AG10803 (cell line): ENCODE measurements at regions not wholly inside any gene's neighbourhood (a gene's known extent, or its start where the extent isn't known, plus 50 kb on each side); places are given as distances from the start of the nearest gene placed in this dataset.
"Not testable (repeated sequence)": the region's sequence is repeated elsewhere in the genome, so short reads cannot be mapped to it uniquely, and the experiment has no call there.

Experiments
- DNase-seq: peaks from one replicate; pipeline ENCODE4 v3.0.0; 2010; ENCODE audit warnings: low read depth
- H3K4me3 ChIP-seq: 2 replicates; pipeline ENCODE4 v1.5.1; 2011; ENCODE audit warnings: mild to moderate bottlenecking, low read length, control low read depth
- CTCF ChIP-seq: conservative IDR thresholded peaks from 2 replicates; pipeline ENCODE4 v1.5.1; 2011; ENCODE audit warnings: mild to moderate bottlenecking, low read length, control low read depth, inconsistent platforms

DNA sequence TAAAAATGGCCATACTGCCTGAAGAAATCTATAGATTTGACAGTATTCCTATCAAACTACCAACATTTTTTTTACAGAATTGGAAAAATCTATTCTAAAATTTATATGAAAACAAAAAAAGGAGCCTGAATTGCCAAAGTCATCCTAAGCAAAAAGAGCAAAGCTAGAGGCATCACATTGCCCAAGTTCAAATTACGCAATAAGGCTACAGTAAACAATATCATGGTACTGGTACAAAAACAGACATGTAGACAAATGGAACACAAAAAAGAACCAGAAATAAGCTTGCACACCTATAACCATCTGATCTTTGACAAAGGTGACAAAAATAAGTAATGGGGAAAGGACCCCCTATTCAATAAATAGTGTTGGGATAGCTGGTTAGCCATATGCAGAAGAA, 50.2 kb upstream of the THSD7B start:
- no peak overlapping the region for H3K4me3 ChIP-seq
- no peak for TF ChIP-seq CTCF
- DNase-seq = no peak

GRCh38 chr2:136714452-136714951, 50.8 kb upstream of the THSD7B start:
- no peak for TF ChIP-seq CTCF
- DNase-seq = no peak
- H3K4me3 ChIP-seq = no peak overlapping the region

- TF ChIP-seq CTCF = no peak
- no peak overlapping the region for H3K4me3 ChIP-seq
- DNase-seq = no peak
These were observed 51.6 kb upstream of the THSD7B start for GRCh38 chr2:136713739-136714138.

- H3K4me3 ChIP-seq = no peak overlapping the region
- TF ChIP-seq CTCF = no peak
- no peak for DNase-seq
These were observed 60.0 kb upstream of the THSD7B start for GRCh38 chr2:136705336-136705735.

GRCh38 chr2:136703214-136703613, 62.1 kb upstream of the THSD7B start:
- no peak for TF ChIP-seq CTCF
- no peak for DNase-seq
- no peak overlapping the region for H3K4me3 ChIP-seq

DNA sequence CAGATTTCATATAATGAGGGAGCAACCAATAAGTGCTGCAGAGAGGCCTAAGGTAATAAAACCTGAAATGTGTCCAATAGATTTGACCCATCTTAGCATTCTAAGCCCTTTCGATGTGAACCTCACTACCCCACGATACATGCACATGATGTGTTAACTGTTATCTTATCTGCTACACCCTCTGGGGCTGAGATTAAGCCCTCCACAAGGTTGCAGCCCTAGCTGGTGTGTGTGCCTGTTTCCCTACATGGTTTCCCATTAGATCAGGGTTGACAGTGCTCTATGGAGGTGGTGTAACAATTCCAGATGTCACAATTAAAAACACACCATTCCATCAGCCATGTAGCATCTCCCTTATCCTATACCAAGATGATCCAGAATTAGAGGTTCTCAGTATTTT, 68.9 kb upstream of the THSD7B start:
- no peak for DNase-seq
- TF ChIP-seq CTCF = no peak
- no peak overlapping the region for H3K4me3 ChIP-seq

- TF ChIP-seq CTCF = no peak
- DNase-seq = no peak
- no peak overlapping the region for H3K4me3 ChIP-seq
These were observed 71.4 kb upstream of the THSD7B start for GRCh38 chr2:136693966-136694365.

DNA sequence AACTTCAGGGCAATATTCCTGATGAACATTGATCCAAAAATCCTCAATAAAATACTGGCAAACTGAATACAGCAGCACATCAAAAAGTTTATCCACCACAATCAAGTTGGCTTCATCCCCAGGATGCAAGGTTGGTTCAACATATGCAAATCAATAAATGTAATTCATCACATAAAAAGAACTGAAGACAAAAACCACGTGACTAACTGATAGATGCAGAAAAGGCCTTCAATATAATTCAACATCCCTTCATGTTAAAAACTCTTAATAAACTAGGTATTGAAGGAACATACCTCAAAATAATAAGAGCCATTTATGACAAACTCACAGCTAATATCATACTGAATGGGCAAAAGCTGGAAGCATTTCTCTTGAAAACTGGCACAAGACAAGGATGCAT, 85.3 kb upstream of the THSD7B start:
- H3K4me3 ChIP-seq, DNase-seq: not testable (repeated sequence)
